ENCODE measurements at regions not wholly inside any gene's neighbourhood (a gene's known extent, or its start where the extent isn't known, plus 50 kb on each side); places are given as distances from the start of the nearest gene placed in this dataset.

DNA sequence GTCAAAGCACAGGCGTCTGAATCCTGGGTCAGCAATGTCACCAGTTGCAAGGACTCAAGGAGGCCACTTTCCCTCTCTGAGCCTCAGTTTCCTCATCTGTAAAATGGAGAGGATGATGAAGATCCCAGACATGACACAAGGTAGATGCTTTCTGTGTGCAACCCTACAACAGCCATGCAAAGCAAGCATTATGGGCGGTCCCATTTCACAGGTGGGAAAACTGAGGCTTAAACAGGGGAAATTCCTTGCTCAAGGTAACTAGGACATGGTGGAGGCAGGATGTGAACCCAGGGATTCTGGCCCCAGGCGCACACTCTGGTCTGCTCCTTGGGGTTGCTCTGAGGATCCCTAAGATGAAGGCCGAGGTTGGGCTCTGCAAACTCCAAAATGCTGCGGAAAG, 311.0 kb downstream of the PTPRU start:
- TF ChIP-seq, protein P1, sequence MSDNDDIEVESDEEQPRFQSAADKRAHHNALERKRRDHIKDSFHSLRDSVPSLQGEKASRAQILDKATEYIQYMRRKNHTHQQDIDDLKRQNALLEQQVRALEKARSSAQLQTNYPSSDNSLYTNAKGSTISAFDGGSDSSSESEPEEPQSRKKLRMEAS (IDR thresholded peaks at IDR 0.05), result no peak
- no peak for TF ChIP-seq PHF8 (IDR thresholded peaks at IDR 0.05; ENCODE audit: borderline replicate concordance, low read depth)
- TF ChIP-seq EP300 (IDR thresholded peaks at IDR 0.05), result no peak
- TF ChIP-seq, protein P2, sequence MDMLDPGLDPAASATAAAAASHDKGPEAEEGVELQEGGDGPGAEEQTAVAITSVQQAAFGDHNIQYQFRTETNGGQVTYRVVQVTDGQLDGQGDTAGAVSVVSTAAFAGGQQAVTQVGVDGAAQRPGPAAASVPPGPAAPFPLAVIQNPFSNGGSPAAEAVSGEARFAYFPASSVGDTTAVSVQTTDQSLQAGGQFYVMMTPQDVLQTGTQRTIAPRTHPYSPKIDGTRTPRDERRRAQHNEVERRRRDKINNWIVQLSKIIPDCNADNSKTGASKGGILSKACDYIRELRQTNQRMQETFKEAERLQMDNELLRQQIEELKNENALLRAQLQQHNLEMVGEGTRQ (IDR thresholded peaks at IDR 0.05), result no peak
